ENCODE measurements at regions not wholly inside any gene's neighbourhood (a gene's known extent, or its start where the extent isn't known, plus 50 kb on each side); places are given as distances from the start of the nearest gene placed in this dataset.

GRCh38 chr2:133918141-133918540 lies 335.7 kb upstream of the MGAT5 start:
- in situ Hi-C loops (cut with HindIII; ENCODE audit: low pct_unique_long_range_greater_than_20kb, low sequenced_read_pairs): no loop called here
- TF ChIP-seq JUND (IDR thresholded peaks at IDR 0.05; ENCODE audit: low read depth): no peak

GRCh38 chr2:133919285-133919684 lies 334.6 kb upstream of the MGAT5 start:
- no peak for DNase-seq (ENCODE audit: low read depth in 1 of 2, low spot score in 1 of 2)
- in situ Hi-C loops (cut with HindIII; ENCODE audit: low pct_unique_long_range_greater_than_20kb, low sequenced_read_pairs): no loop called here
- TF ChIP-seq JUND (IDR thresholded peaks at IDR 0.05; ENCODE audit: low read depth): no peak

More at GRCh38 chr2:133918141-133918540, 335.7 kb upstream of the MGAT5 start:
- DNase-seq (ENCODE audit: low read depth in 1 of 2, low spot score in 1 of 2): no peak

GRCh38 chr2:133927894-133928293 lies 326.0 kb upstream of the MGAT5 start:
- no peak for DNase-seq (ENCODE audit: low read depth in 1 of 2, low spot score in 1 of 2)
- TF ChIP-seq JUND (IDR thresholded peaks at IDR 0.05; ENCODE audit: low read depth): no peak
- in situ Hi-C loops (cut with HindIII; ENCODE audit: low pct_unique_long_range_greater_than_20kb, low sequenced_read_pairs): no loop called here

- TF ChIP-seq JUND (IDR thresholded peaks at IDR 0.05; ENCODE audit: low read depth): no peak
- in situ Hi-C loops (cut with HindIII; ENCODE audit: low pct_unique_long_range_greater_than_20kb, low sequenced_read_pairs): no loop called here
- DNase-seq (ENCODE audit: low read depth in 1 of 2, low spot score in 1 of 2): no peak
These were observed 317.8 kb upstream of the MGAT5 start for GRCh38 chr2:133936096-133936495.

- no peak for DNase-seq (ENCODE audit: low read depth in 1 of 2, low spot score in 1 of 2)
- in situ Hi-C loops (cut with HindIII; ENCODE audit: low pct_unique_long_range_greater_than_20kb, low sequenced_read_pairs): no loop called here
- no peak for TF ChIP-seq JUND (IDR thresholded peaks at IDR 0.05; ENCODE audit: low read depth)
These were observed 317.3 kb upstream of the MGAT5 start for GRCh38 chr2:133936601-133937000.

- in situ Hi-C loops (cut with HindIII; ENCODE audit: low pct_unique_long_range_greater_than_20kb, low sequenced_read_pairs): no loop called here
- no peak for DNase-seq (ENCODE audit: low read depth in 1 of 2, low spot score in 1 of 2)
- no peak for TF ChIP-seq JUND (IDR thresholded peaks at IDR 0.05; ENCODE audit: low read depth)
These were observed 316.2 kb upstream of the MGAT5 start for GRCh38 chr2:133937669-133938068.

GRCh38 chr2:133940134-133940533 lies 313.7 kb upstream of the MGAT5 start:
- no peak for DNase-seq (ENCODE audit: low read depth in 1 of 2, low spot score in 1 of 2)
- in situ Hi-C loops (cut with HindIII; ENCODE audit: low pct_unique_long_range_greater_than_20kb, low sequenced_read_pairs): no loop called here
- TF ChIP-seq JUND (IDR thresholded peaks at IDR 0.05; ENCODE audit: low read depth): no peak

GRCh38 chr2:133941666-133942065 lies 312.2 kb upstream of the MGAT5 start:
- no peak for DNase-seq (ENCODE audit: low read depth in 1 of 2, low spot score in 1 of 2)
- no peak for TF ChIP-seq JUND (IDR thresholded peaks at IDR 0.05; ENCODE audit: low read depth)
- in situ Hi-C loops (cut with HindIII; ENCODE audit: low pct_unique_long_range_greater_than_20kb, low sequenced_read_pairs): no loop called here

- in situ Hi-C loops (cut with HindIII; ENCODE audit: low pct_unique_long_range_greater_than_20kb, low sequenced_read_pairs): no loop called here
- TF ChIP-seq JUND (IDR thresholded peaks at IDR 0.05; ENCODE audit: low read depth): no peak
These were observed 311.5 kb upstream of the MGAT5 start for GRCh38 chr2:133942398-133942797.

GRCh38 chr2:133943108-133943507 lies 310.8 kb upstream of the MGAT5 start:
- no peak for TF ChIP-seq JUND (IDR thresholded peaks at IDR 0.05; ENCODE audit: low read depth)
- in situ Hi-C loops (cut with HindIII; ENCODE audit: low pct_unique_long_range_greater_than_20kb, low sequenced_read_pairs): no loop called here
- DNase-seq (ENCODE audit: low read depth in 1 of 2, low spot score in 1 of 2): no peak

More at GRCh38 chr2:133942398-133942797, 311.5 kb upstream of the MGAT5 start:
- DNase-seq (ENCODE audit: low read depth in 1 of 2, low spot score in 1 of 2): no peak

GRCh38 chr2:133945089-133945488 lies 308.8 kb upstream of the MGAT5 start:
- TF ChIP-seq JUND (IDR thresholded peaks at IDR 0.05; ENCODE audit: low read depth): no peak
- no peak for DNase-seq (ENCODE audit: low read depth in 1 of 2, low spot score in 1 of 2)
- in situ Hi-C loops (cut with HindIII; ENCODE audit: low pct_unique_long_range_greater_than_20kb, low sequenced_read_pairs): no loop called here

- in situ Hi-C loops (cut with HindIII; ENCODE audit: low pct_unique_long_range_greater_than_20kb, low sequenced_read_pairs): no loop called here
- no peak for DNase-seq (ENCODE audit: low read depth in 1 of 2, low spot score in 1 of 2)
- TF ChIP-seq JUND (IDR thresholded peaks at IDR 0.05; ENCODE audit: low read depth): no peak
These were observed 306.8 kb upstream of the MGAT5 start for GRCh38 chr2:133947057-133947456.

GRCh38 chr2:133948610-133949290 lies 305.1 kb upstream of the MGAT5 start:
- in situ Hi-C loops (cut with HindIII; ENCODE audit: low pct_unique_long_range_greater_than_20kb, low sequenced_read_pairs): no loop called here
- no peak for TF ChIP-seq JUND (IDR thresholded peaks at IDR 0.05; ENCODE audit: low read depth)

GRCh38 chr2:133949595-133949994 lies 304.3 kb upstream of the MGAT5 start:
- in situ Hi-C loops (cut with HindIII; ENCODE audit: low pct_unique_long_range_greater_than_20kb, low sequenced_read_pairs): no loop called here
- no peak for TF ChIP-seq JUND (IDR thresholded peaks at IDR 0.05; ENCODE audit: low read depth)

More at GRCh38 chr2:133948610-133949290, 305.1 kb upstream of the MGAT5 start:
- DNase-seq (ENCODE audit: low read depth in 1 of 2, low spot score in 1 of 2): no peak

More at GRCh38 chr2:133949595-133949994, 304.3 kb upstream of the MGAT5 start:
- DNase-seq (ENCODE audit: low read depth in 1 of 2, low spot score in 1 of 2): no peak

All from T47D (cell line).